WERI-Rb-1 (cell line): ENCODE measurements at regions not wholly inside any gene's neighbourhood (a gene's known extent, or its start where the extent isn't known, plus 50 kb on each side); places are given as distances from the start of the nearest gene placed in this dataset.

Experiments
- DNase-seq: peaks from one replicate; pipeline ENCODE4 v3.0.0-alpha.2; 2020
- H3K27ac ChIP-seq: fragments of 250-450 bp; sonication (Bioruptor Pico); 2 replicates; pipeline ENCODE4 v1.5.1; 2020; ENCODE audit warnings: mild to moderate bottlenecking, moderate library complexity
- H3K27me3 ChIP-seq: fragments of 250-450 bp; sonication (Bioruptor Pico); 2 replicates; pipeline ENCODE4 v1.5.1; 2021; ENCODE audit warnings: mild to moderate bottlenecking, low read depth, moderate library complexity; ENCODE audit not compliant: insufficient read depth, severe bottlenecking
- H3K36me3 ChIP-seq: fragments of 250-450 bp; sonication (Bioruptor Pico); 2 replicates; pipeline ENCODE4 v1.5.1; 2020; ENCODE audit warnings: mild to moderate bottlenecking, moderate library complexity
- H3K4me3 ChIP-seq: 2 replicates; pipeline ENCODE4 v1.5.1; 2011; ENCODE audit warnings: low read depth, mild to moderate bottlenecking, control low read depth, low read length
- H3K9me3 ChIP-seq: fragments of 250-450 bp; sonication (Bioruptor Pico); 2 replicates; pipeline ENCODE4 v1.5.1; 2021; ENCODE audit warnings: mild to moderate bottlenecking, moderate library complexity; ENCODE audit not compliant: severe bottlenecking
- CTCF ChIP-seq: IDR thresholded peaks from 2 replicates; pipeline ENCODE4 v1.5.1; 2011; ENCODE audit warnings: low read depth, mild to moderate bottlenecking, control low read depth, inconsistent platforms, low read length

- H3K4me3 ChIP-seq = no peak overlapping the region
- no peaks in the 10 kb centered on the region for H3K36me3 ChIP-seq
- TF ChIP-seq CTCF = no peak
- no peak for DNase-seq
- no peaks in the 10 kb centered on the region for H3K27me3 ChIP-seq
- H3K9me3 ChIP-seq = no peaks in the 10 kb centered on the region
- no peak overlapping the region for H3K27ac ChIP-seq
Measured at GRCh38 chr5:58016358-58016757, 443.5 kb downstream of the PLK2 start.

GRCh38 chr5:58015175-58015574 lies 444.7 kb downstream of the PLK2 start:
- Histone ChIP-seq H3K4me3 (no peak overlapping the region), H3K36me3 (no peaks in the 10 kb centered on the region), H3K27ac (no peak overlapping the region), H3K27me3 (no peaks in the 10 kb centered on the region), H3K9me3 (no peaks in the 10 kb centered on the region)
- DNase-seq = no peak
- no peak for TF ChIP-seq CTCF

DNA sequence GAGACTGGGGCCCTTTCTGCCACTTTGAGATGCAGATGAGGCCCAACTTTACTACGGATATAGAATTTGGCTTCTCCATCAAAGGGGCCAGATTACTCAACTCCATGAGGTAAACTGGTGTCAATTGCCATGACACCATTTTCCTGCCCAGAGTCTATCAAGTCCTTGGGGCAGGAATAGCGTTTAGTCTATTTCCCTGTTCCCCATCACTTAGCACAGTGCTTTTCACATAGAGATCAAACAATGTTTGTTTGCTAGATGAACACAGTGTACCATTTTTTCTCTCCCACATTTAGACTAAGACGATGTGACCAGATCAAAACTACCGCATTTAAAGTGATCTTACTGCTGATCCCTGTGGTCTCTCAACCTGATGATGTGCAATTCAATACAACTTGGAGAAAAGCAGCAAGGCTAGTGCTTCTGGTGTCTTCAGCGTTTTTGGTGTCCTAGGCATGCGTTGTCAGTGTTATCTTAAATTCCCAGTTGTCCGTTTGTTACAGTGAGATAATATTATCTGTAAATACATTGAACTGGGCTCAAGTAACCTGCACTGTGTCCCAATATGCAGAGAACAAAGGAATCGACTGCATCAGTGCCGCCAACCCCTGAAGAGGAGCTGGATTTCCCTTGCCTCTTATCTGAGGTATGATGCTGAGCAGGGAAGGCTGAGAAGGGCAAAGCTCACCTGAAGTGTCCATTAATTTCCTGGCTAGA lies 446.2 kb downstream of the PLK2 start:
- Histone ChIP-seq H3K27me3 (no peaks in the 10 kb centered on the region), H3K9me3 (no peaks in the 10 kb centered on the region), H3K4me3 (no peak overlapping the region), H3K36me3 (no peaks in the 10 kb centered on the region), H3K27ac (no peak overlapping the region)
- TF ChIP-seq CTCF = no peak
- DNase-seq = no peak

DNA sequence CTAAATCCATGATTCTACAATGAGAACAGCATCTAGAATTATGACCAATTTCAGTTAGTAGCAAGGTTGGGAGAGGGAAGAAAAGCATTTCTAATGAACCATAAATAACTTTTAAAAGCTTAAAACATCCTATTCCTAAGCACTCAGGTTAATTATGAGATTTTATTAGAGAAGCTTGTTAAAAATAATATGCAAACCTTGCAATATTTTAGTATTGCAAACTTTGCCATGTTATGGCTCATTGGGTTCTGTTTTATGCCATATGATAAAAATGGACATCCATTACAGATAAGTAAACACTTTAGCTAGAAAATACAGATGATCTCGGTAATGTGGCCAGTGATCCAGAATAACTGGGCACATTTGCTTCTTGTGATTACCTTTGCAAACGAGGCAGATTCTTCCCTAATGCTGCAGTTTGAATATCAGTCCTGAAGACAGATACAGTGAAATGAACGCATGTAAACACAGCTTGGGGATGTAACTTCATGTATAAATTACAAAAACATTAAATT lies 447.0 kb downstream of the PLK2 start:
- H3K4me3 ChIP-seq = no peak overlapping the region
- H3K36me3 ChIP-seq = no peaks in the 10 kb centered on the region
- no peak for TF ChIP-seq CTCF
- no peak overlapping the region for H3K27ac ChIP-seq
- no peaks in the 10 kb centered on the region for H3K9me3 ChIP-seq
- H3K27me3 ChIP-seq = no peaks in the 10 kb centered on the region
- DNase-seq = no peak

DNA sequence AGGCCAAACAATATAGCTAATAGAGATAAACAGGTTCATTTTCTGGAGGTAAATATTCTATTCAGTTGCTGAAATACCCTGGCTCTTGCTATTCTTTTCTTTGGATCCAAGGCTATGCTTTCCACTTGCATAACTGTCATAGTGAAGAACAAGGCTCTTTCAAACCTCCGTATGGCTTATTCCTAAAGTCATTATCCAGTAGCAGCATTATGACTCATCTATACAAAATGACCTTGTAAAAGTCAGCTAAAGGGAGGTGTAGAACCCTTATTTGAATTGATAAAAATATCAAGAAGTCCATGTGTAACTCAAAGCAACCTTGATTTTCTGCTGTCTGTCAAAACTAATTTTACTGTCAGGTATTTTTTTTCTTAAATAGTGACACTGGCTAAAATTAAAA lies 447.8 kb downstream of the PLK2 start:
- Histone ChIP-seq H3K27me3 (no peaks in the 10 kb centered on the region), H3K27ac (no peak overlapping the region), H3K36me3 (no peaks in the 10 kb centered on the region), H3K4me3 (no peak overlapping the region), H3K9me3 (no peaks in the 10 kb centered on the region)
- DNase-seq = no peak
- TF ChIP-seq CTCF = no peak

DNA sequence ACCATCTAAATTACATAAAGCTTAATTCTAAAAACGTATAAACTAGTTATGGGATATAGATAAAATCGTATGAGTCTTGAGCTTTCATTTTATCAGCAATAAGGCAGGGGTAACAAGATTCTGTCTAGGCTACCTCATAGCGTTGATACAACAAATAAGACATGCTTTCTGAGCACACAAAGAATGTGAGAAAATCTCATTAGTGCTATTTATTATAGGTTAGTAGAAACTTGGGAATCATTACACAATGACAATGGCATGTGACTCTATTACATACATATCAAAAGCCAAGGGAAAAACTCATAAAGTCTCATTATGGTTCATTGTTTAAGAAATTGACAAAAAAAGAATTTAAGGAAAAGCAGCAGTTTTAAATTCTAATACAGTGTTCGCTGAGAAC lies 448.6 kb downstream of the PLK2 start:
- Histone ChIP-seq H3K4me3 (no peak overlapping the region), H3K27me3 (no peaks in the 10 kb centered on the region), H3K36me3 (no peaks in the 10 kb centered on the region), H3K27ac (no peak overlapping the region), H3K9me3 (no peaks in the 10 kb centered on the region)
- no peak for DNase-seq
- TF ChIP-seq CTCF = no peak
